Fibroblast of lung (primary cell): ENCODE measurements at regions not wholly inside any gene's neighbourhood (a gene's known extent, or its start where the extent isn't known, plus 50 kb on each side); places are given as distances from the start of the nearest gene placed in this dataset.

Experiments
- DNase-seq, 2 donors: peaks; one replicate each; pipeline versions ENCODE4 v3.0.0 to v3.0.0-alpha.2; 2010; ENCODE audit warnings: low read depth in 2 of 2
- H2AFZ ChIP-seq: 2 replicates; pipeline ENCODE4 v1.5.1; 2012; ENCODE audit warnings: low read length, control low read depth, inconsistent platforms
- H3K27ac ChIP-seq: 2 replicates; pipeline ENCODE4 v1.5.1; 2011; ENCODE audit warnings: low read length, control low read depth; ENCODE audit not compliant: insufficient read depth
- H3K27me3 ChIP-seq: 2 replicates; pipeline ENCODE4 v1.5.1; 2011; ENCODE audit warnings: mild to moderate bottlenecking, low read length; ENCODE audit not compliant: control insufficient read depth, insufficient read depth
- H3K36me3 ChIP-seq: 2 replicates; pipeline ENCODE4 v1.5.1; 2011; ENCODE audit warnings: low read length; ENCODE audit not compliant: control insufficient read depth, insufficient read depth
- H3K4me1 ChIP-seq: 2 replicates; pipeline ENCODE4 v1.5.1; 2011; ENCODE audit warnings: low read length; ENCODE audit not compliant: control insufficient read depth, insufficient read depth; ENCODE audit errors: extremely low read depth
- H3K4me2 ChIP-seq: 2 replicates; pipeline ENCODE4 v1.5.1; 2011; ENCODE audit warnings: low read length, control low read depth; ENCODE audit not compliant: insufficient read depth; ENCODE audit errors: extremely low read depth
- H3K4me3 ChIP-seq, 4 experiments: fragments of 200-600 bp in 1 of 4; sonication (generic) in 1 of 4; replicated peaks in 1 of 4; 2 replicates each; pipeline ENCODE4 v1.5.1; 2011 to 2016; ENCODE audit warnings: low read length in 4 of 4, low read depth in 3 of 4, mild to moderate bottlenecking in 3 of 4, control low read depth in 2 of 4, inconsistent platforms in 1 of 4, mixed read lengths in 1 of 4; ENCODE audit not compliant: insufficient read depth in 1 of 4; ENCODE audit errors: control extremely low read depth in 1 of 4
- H3K79me2 ChIP-seq: 2 replicates; pipeline ENCODE4 v1.5.1; 2012; ENCODE audit warnings: mild to moderate bottlenecking, low read length, inconsistent platforms; ENCODE audit not compliant: control insufficient read depth, insufficient read depth
- H3K9ac ChIP-seq: 2 replicates; pipeline ENCODE4 v1.5.1; 2011; ENCODE audit warnings: mild to moderate bottlenecking, low read length, control low read depth; ENCODE audit not compliant: insufficient read depth
- H3K9me3 ChIP-seq: 2 replicates; pipeline ENCODE4 v1.5.1; 2012; ENCODE audit warnings: low read depth, low read length; ENCODE audit not compliant: control insufficient read depth, insufficient read depth
- H4K20me1 ChIP-seq: 2 replicates; pipeline ENCODE4 v1.5.1; 2011; ENCODE audit warnings: low read length; ENCODE audit not compliant: control insufficient read depth, insufficient read depth; ENCODE audit errors: extremely low read depth
- EZH2 ChIP-seq: IDR thresholded peaks from 2 replicates; pipeline ENCODE4 v1.5.1; 2012; ENCODE audit warnings: low read length, control low read depth, mild to moderate bottlenecking; ENCODE audit errors: missing control alignments
- TF ChIP-seq, protein P1 (sequence below), 2 donors: IDR thresholded peaks in 1 of 2; conservative IDR thresholded peaks in 1 of 2; 1 replicate in 1 of 2; 2 replicates in 1 of 2; pipeline ENCODE4 v1.5.1; 2011 to 2012; ENCODE audit warnings: low read length in 2 of 2, control low read depth in 1 of 2, inconsistent platforms in 1 of 2, low read depth in 1 of 2, mild to moderate bottlenecking in 1 of 2

DNA sequence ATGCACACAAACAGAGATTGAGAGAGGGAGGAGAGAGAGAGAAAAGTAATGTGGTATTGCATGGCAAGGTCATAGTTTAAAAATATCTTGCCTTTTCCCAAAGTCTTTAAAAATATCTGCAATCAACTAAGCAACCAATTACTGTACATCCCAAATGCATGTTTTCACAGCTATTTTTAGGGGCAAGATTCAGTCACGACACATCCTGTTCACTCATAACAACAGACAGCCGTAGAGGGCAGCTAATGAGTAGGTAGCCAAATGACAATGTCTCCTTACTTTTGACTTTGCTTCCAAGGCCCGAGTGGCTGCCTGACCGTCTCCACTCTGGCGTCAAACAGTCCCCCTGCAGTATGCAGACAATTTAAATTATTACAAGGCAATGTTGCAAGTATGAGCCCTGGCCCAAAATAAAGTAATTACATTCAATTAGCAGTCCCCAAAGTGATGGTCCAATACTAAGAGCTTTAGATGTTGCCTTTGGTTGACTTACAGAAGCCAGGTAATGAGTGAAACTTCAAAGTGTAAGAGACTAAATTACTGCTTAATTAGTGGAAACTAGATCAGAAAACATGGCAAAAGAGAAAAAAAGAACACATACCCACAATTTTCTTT is 162.9 kb downstream of the MBL2 start:
- H3K4me3 ChIP-seq = no peak overlapping the region
- no peaks in the 10 kb centered on the region for H3K79me2 ChIP-seq
- no peak overlapping the region for H3K9ac ChIP-seq
- H3K27ac ChIP-seq = no peak overlapping the region
- TF ChIP-seq, protein P1, sequence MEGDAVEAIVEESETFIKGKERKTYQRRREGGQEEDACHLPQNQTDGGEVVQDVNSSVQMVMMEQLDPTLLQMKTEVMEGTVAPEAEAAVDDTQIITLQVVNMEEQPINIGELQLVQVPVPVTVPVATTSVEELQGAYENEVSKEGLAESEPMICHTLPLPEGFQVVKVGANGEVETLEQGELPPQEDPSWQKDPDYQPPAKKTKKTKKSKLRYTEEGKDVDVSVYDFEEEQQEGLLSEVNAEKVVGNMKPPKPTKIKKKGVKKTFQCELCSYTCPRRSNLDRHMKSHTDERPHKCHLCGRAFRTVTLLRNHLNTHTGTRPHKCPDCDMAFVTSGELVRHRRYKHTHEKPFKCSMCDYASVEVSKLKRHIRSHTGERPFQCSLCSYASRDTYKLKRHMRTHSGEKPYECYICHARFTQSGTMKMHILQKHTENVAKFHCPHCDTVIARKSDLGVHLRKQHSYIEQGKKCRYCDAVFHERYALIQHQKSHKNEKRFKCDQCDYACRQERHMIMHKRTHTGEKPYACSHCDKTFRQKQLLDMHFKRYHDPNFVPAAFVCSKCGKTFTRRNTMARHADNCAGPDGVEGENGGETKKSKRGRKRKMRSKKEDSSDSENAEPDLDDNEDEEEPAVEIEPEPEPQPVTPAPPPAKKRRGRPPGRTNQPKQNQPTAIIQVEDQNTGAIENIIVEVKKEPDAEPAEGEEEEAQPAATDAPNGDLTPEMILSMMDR (conservative IDR thresholded peaks at IDR 0.05 in 1 of 2, IDR thresholded peaks at IDR 0.05 in 1 of 2; ENCODE audit: low read depth in 1 of 2, low read length in 2 of 2) = no peak
- TF ChIP-seq EZH2 = no peak
- H3K27me3 ChIP-seq = no peaks in the 10 kb centered on the region
- no peaks in the 10 kb centered on the region for H3K9me3 ChIP-seq
- no peaks in the 10 kb centered on the region for H3K36me3 ChIP-seq
- no peaks in the 10 kb centered on the region for H4K20me1 ChIP-seq
- no peak overlapping the region for H3K4me2 ChIP-seq
- DNase-seq = no peak
- H2AFZ ChIP-seq = no peak overlapping the region
- no peaks in the 10 kb centered on the region for H3K4me1 ChIP-seq

DNA sequence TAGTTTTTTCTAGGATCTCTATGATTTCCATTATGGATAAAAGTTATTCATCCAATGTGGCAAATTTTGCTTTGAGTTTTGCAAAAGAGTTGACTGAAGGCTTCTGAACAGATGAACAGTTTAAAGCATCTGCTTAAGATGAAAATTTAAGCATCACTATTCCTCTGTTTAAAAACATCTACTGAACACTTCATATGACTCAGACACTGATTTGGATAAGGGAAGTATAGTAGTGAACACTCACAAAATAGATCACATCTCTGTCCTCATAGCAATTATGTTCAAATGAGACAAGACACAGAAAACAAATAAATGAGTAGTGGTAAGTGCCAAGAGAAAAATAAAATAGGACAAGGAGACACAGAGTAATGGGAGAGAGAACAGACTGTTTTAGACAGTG is 157.3 kb downstream of the MBL2 start:
- H3K4me2 ChIP-seq = no peak overlapping the region

DNA sequence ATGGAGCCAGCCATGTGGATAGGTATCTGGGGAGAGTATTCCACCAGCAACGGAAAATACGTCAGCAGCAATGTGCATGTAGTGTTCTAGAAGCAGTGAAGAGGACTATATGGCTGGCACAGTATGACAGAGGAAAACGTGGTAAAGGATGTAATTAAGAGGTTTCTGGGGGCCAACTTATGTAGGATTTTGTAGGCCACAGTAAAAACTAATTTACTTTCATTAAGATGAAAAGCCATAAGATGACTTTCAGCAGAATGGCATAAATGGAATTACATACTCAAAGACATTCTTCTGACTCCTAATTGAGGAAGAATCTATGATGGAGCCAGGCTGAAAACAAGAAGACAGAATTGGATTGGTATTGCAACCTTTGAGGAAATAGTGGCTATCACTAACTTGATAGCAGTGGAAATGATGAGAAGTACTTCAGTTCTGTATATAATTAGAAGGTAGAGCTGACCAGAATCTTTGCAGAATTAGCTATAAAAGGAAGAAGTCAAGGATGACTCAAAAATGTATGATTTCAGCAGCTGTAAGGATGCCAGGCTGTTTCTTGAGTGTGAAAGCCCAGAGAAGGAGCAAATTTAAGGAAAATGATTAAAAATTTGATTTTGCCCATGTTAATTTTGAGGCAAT is 156.7 kb downstream of the MBL2 start:
- Histone ChIP-seq H2AFZ (peak overlapping the region; percentile 23), H3K4me3 (no peak overlapping the region), H3K36me3 (no peaks in the 10 kb centered on the region), H3K79me2 (no peaks in the 10 kb centered on the region), H4K20me1 (no peaks in the 10 kb centered on the region), H3K4me2 (peak overlapping the region; percentile 59), H3K9me3 (no peaks in the 10 kb centered on the region), H3K9ac (no peak overlapping the region), H3K4me1 (peaks cover 4% of the 10 kb centered on the region), H3K27ac (no peak overlapping the region), H3K27me3 (no peaks in the 10 kb centered on the region)
- no peak for TF ChIP-seq EZH2
- TF ChIP-seq, protein P1 (conservative IDR thresholded peaks at IDR 0.05 in 1 of 2, IDR thresholded peaks at IDR 0.05 in 1 of 2; ENCODE audit: low read depth in 1 of 2, low read length in 2 of 2) = no peak
- peak; percentile 29 to 47 for DNase-seq

More for the DNA sequence above, 157.3 kb downstream of the MBL2 start:
- Histone ChIP-seq H3K27ac (no peak overlapping the region), H3K4me1 (peaks cover 4% of the 10 kb centered on the region), H4K20me1 (no peaks in the 10 kb centered on the region), H3K36me3 (no peaks in the 10 kb centered on the region), H3K79me2 (no peaks in the 10 kb centered on the region), H2AFZ (no peak overlapping the region), H3K9ac (no peak overlapping the region), H3K27me3 (no peaks in the 10 kb centered on the region), H3K4me3 (no peak overlapping the region), H3K9me3 (no peaks in the 10 kb centered on the region)
- no peak for TF ChIP-seq EZH2
- TF ChIP-seq, protein P1 (conservative IDR thresholded peaks at IDR 0.05 in 1 of 2, IDR thresholded peaks at IDR 0.05 in 1 of 2; ENCODE audit: low read depth in 1 of 2, low read length in 2 of 2) = no peak
- no peak for DNase-seq
